ENCODE measurements at regions not wholly inside any gene's neighbourhood (a gene's known extent, or its start where the extent isn't known, plus 50 kb on each side); places are given as distances from the start of the nearest gene placed in this dataset.

DNA sequence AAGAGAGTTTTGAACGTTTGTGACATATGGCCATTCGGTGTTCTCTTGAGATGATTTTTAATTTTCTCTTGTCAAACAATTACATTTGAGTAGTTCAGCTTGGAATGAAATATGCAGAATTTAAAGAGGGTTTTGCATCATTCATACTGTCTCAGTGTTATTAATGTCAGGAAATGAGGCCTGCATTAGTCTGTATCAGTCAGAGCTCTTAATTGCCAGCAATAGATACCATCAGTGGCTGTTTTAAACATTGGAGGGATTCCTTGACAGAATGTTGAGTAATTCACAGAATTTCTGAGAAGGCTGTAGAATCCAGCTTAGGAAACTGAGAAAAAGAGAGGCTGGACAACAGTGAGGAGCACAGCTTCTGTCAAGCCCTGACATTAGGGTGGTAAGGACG is 722.0 kb downstream of the NR2F2 start:
- no peaks in the 10 kb centered on the region for H3K4me1 ChIP-seq (replicated peaks in 1 of 2)
- H3K9me3 ChIP-seq (replicated peaks in 1 of 3): no peaks in the 10 kb centered on the region
- no peaks in the 10 kb centered on the region for H3K27me3 ChIP-seq
- no peak overlapping the region for H3K4me3 ChIP-seq
- intact Hi-C loops (cut with DNase I): no loop called here
- no peak for TF ChIP-seq POLR2A (IDR thresholded peaks at IDR 0.05)
- TF ChIP-seq, protein P1, sequence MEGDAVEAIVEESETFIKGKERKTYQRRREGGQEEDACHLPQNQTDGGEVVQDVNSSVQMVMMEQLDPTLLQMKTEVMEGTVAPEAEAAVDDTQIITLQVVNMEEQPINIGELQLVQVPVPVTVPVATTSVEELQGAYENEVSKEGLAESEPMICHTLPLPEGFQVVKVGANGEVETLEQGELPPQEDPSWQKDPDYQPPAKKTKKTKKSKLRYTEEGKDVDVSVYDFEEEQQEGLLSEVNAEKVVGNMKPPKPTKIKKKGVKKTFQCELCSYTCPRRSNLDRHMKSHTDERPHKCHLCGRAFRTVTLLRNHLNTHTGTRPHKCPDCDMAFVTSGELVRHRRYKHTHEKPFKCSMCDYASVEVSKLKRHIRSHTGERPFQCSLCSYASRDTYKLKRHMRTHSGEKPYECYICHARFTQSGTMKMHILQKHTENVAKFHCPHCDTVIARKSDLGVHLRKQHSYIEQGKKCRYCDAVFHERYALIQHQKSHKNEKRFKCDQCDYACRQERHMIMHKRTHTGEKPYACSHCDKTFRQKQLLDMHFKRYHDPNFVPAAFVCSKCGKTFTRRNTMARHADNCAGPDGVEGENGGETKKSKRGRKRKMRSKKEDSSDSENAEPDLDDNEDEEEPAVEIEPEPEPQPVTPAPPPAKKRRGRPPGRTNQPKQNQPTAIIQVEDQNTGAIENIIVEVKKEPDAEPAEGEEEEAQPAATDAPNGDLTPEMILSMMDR (IDR thresholded peaks at IDR 0.05): no peak
- DNase-seq: no peak
- H3K27ac ChIP-seq: no peak overlapping the region
- H3K36me3 ChIP-seq (replicated peaks in 1 of 2): no peaks in the 10 kb centered on the region
- WGBS, 4 donors: 71 to 86% (median 74%) methylated on average over 3 of the region's 3 CpGs

DNA sequence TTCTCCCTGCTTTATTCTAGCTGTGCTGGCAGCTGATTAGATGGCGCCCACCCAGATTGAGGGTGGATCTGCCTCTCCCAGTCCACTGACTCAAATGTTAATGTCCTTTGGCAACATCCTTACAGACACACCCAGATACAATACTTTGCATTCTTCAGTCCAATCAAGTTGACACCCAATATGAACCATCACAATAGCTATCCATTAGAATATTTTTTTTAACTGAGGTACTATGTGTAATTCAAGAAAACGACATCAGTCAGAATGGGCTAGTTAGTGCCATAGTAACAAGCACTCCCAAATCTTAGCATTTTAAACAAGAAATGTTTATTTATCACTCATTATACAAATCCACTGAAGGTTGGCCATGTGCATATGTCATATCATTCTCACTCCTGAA is 723.1 kb downstream of the NR2F2 start:
- Histone ChIP-seq H3K4me3 (no peak overlapping the region), H3K27me3 (no peaks in the 10 kb centered on the region), H3K9me3 (replicated peaks in 1 of 3) (no peaks in the 10 kb centered on the region), H3K36me3 (replicated peaks in 1 of 2) (no peaks in the 10 kb centered on the region), H3K27ac (no peak overlapping the region), H3K4me1 (replicated peaks in 1 of 2) (no peaks in the 10 kb centered on the region)
- TF ChIP-seq, protein P1 (IDR thresholded peaks at IDR 0.05): no peak
- no peak for DNase-seq
- WGBS, 4 donors: 33 to 79% (median 41%) methylated on average over 2 of the region's 2 CpGs
- intact Hi-C loops (cut with DNase I): no loop called here

DNA sequence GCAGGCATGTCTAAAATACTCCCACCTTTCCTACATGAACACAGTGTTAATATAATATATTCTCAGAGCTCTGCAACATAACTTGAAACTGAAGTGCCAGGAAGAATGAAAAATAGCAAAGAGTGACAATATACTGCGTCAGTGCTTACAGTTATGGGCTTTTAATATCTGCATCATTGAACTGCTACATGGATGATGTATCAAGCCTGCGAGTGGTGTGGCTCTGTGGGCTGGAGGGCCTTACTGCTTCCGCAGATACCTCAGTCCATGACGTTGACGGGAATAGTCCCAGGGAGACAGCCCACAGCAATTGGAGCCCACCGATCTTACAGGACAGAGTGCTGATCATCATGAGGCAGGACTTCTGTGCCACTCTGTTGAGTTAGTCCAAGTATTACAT is 727.0 kb downstream of the NR2F2 start:
- H3K27me3 ChIP-seq: no peaks in the 10 kb centered on the region
- no peaks in the 10 kb centered on the region for H3K9me3 ChIP-seq (replicated peaks in 1 of 3)
- 87 to 92% (median 90%) methylated on average over 6 of the region's 6 CpGs for WGBS, 4 donors
- TF ChIP-seq, protein P1 (IDR thresholded peaks at IDR 0.05): no peak
- no peak for TF ChIP-seq POLR2A (IDR thresholded peaks at IDR 0.05)
- H3K27ac ChIP-seq: no peak overlapping the region
- H3K4me1 ChIP-seq (replicated peaks in 1 of 2): no peaks in the 10 kb centered on the region
- intact Hi-C loops (cut with DNase I): no loop called here
- H3K4me3 ChIP-seq: no peak overlapping the region
- DNase-seq: no peak
- no peaks in the 10 kb centered on the region for H3K36me3 ChIP-seq (replicated peaks in 1 of 2)

DNA sequence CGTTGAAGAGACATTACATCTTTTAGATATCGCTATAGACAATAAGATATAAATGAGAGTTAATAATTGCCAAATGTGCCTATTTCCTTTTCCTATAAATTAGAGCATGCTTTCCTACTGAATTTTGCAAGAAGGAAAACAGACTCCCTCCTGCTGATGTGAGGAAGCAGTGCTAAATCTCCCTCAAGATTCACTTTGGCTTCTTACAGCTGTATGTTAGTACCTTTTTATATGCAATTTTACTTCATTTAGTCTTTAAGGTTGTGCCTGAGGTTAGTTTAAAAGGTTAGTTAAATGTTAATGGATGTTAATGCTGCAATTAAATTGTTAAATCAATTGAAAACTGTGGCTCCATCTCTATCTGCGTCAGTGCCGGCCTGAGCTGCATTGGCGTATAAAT is 728.8 kb downstream of the NR2F2 start:
- H3K4me1 ChIP-seq (replicated peaks in 1 of 2): no peaks in the 10 kb centered on the region
- no peaks in the 10 kb centered on the region for H3K27me3 ChIP-seq
- H3K4me3 ChIP-seq: no peak overlapping the region
- no peak overlapping the region for H3K27ac ChIP-seq
- no peak for DNase-seq
- no peaks in the 10 kb centered on the region for H3K9me3 ChIP-seq (replicated peaks in 1 of 3)
- H3K36me3 ChIP-seq (replicated peaks in 1 of 2): no peaks in the 10 kb centered on the region
- intact Hi-C loops (cut with DNase I): no loop called here
- TF ChIP-seq POLR2A (IDR thresholded peaks at IDR 0.05): no peak
- TF ChIP-seq, protein P1 (IDR thresholded peaks at IDR 0.05): no peak
- 64 to 82% (median 71%) methylated on average over 5 of the region's 5 CpGs for WGBS, 4 donors
